ENCODE measurements at regions not wholly inside any gene's neighbourhood (a gene's known extent, or its start where the extent isn't known, plus 50 kb on each side); places are given as distances from the start of the nearest gene placed in this dataset.

GRCh38 chr18:30359521-30359920 is 683.0 kb downstream of the DSC3 start:
- H3K36me3 ChIP-seq (ENCODE audit: control insufficient read depth in 1 of 2, insufficient read depth in 2 of 2, low read length in 2 of 2), result no peaks in the 10 kb centered on the region
- H2AK5ac ChIP-seq (ENCODE audit: low read length), result no peak overlapping the region
- H3K18ac ChIP-seq (ENCODE audit: low read length), result no peak overlapping the region
- H2BK12ac ChIP-seq (ENCODE audit: low read length), result no peak overlapping the region
- no peak overlapping the region for H2AFZ ChIP-seq (ENCODE audit: insufficient read depth, low read length, poor library complexity)
- H3K9ac ChIP-seq (ENCODE audit: low read length), result no peak overlapping the region
- H2BK5ac ChIP-seq (ENCODE audit: low read depth, low read length, poor library complexity), result no peak overlapping the region
- no peaks in the 10 kb centered on the region for H3K27me3 ChIP-seq (ENCODE audit: insufficient read depth, low read length)
- H3K79me1 ChIP-seq (ENCODE audit: low read length), result no peaks in the 10 kb centered on the region
- DNase-seq, result no peak
- no CpG with 5 or more reads among the region's 3 CpGs for WGBS (ENCODE audit: extremely low coverage, insufficient coverage, insufficient read length)
- no peak overlapping the region for H3K4me3 ChIP-seq (ENCODE audit: low read depth, low read length)
- no peak overlapping the region for H3K4me2 ChIP-seq (ENCODE audit: low read length)
- no peak overlapping the region for H3K4ac ChIP-seq (ENCODE audit: low read depth, low read length)
- no peak overlapping the region for H3K23ac ChIP-seq (ENCODE audit: low read length)
- no peaks in the 10 kb centered on the region for H3K79me2 ChIP-seq (ENCODE audit: control insufficient read depth, insufficient read depth, low read length, poor library complexity)
- H4K8ac ChIP-seq (ENCODE audit: low read depth, low read length), result no peak overlapping the region
- no peak overlapping the region for H4K91ac ChIP-seq (ENCODE audit: low read depth, low read length)
- H3K14ac ChIP-seq (ENCODE audit: low read length), result no peak overlapping the region
- no peak overlapping the region for H4K12ac ChIP-seq (ENCODE audit: low read depth, low read length)
- no peak overlapping the region for H2BK120ac ChIP-seq (ENCODE audit: insufficient read depth, low read length, poor library complexity)
- no peaks in the 10 kb centered on the region for H3K9me3 ChIP-seq (ENCODE audit: insufficient read depth, low read depth, low read length)
- H3K4me1 ChIP-seq (ENCODE audit: control insufficient read depth in 1 of 2, insufficient read depth in 2 of 2, low read length in 2 of 2), result no peaks in the 10 kb centered on the region
- H3K27ac ChIP-seq (ENCODE audit: low read depth, low read length), result no peak overlapping the region

- no peaks in the 10 kb centered on the region for H3K4me1 ChIP-seq (ENCODE audit: control insufficient read depth in 1 of 2, insufficient read depth in 2 of 2, low read length in 2 of 2)
- H4K12ac ChIP-seq (ENCODE audit: low read depth, low read length), result no peak overlapping the region
- no peaks in the 10 kb centered on the region for H3K36me3 ChIP-seq (ENCODE audit: control insufficient read depth in 1 of 2, insufficient read depth in 2 of 2, low read length in 2 of 2)
- H3K9me3 ChIP-seq (ENCODE audit: insufficient read depth, low read depth, low read length), result peaks cover under 1% of the 10 kb centered on the region
- H4K91ac ChIP-seq (ENCODE audit: low read depth, low read length), result no peak overlapping the region
- no peak overlapping the region for H2BK12ac ChIP-seq (ENCODE audit: low read length)
- H3K27me3 ChIP-seq (ENCODE audit: insufficient read depth, low read length), result no peaks in the 10 kb centered on the region
- H4K8ac ChIP-seq (ENCODE audit: low read depth, low read length), result no peak overlapping the region
- no peaks in the 10 kb centered on the region for H3K79me1 ChIP-seq (ENCODE audit: low read length)
- no peak overlapping the region for H3K4me2 ChIP-seq (ENCODE audit: low read length)
- no peak overlapping the region for H3K4ac ChIP-seq (ENCODE audit: low read depth, low read length)
- no peak overlapping the region for H3K23ac ChIP-seq (ENCODE audit: low read length)
- H2BK5ac ChIP-seq (ENCODE audit: low read depth, low read length, poor library complexity), result no peak overlapping the region
- H2AFZ ChIP-seq (ENCODE audit: insufficient read depth, low read length, poor library complexity), result no peak overlapping the region
- H3K79me2 ChIP-seq (ENCODE audit: control insufficient read depth, insufficient read depth, low read length, poor library complexity), result no peaks in the 10 kb centered on the region
- DNase-seq, result no peak
- no peak overlapping the region for H2AK5ac ChIP-seq (ENCODE audit: low read length)
- no peak overlapping the region for H3K27ac ChIP-seq (ENCODE audit: low read depth, low read length)
- no peak overlapping the region for H3K4me3 ChIP-seq (ENCODE audit: low read depth, low read length)
- H3K18ac ChIP-seq (ENCODE audit: low read length), result no peak overlapping the region
- H2BK120ac ChIP-seq (ENCODE audit: insufficient read depth, low read length, poor library complexity), result no peak overlapping the region
- H3K14ac ChIP-seq (ENCODE audit: low read length), result no peak overlapping the region
- no peak overlapping the region for H3K9ac ChIP-seq (ENCODE audit: low read length)
Observed at GRCh38 chr18:30358555-30358954, 684.0 kb downstream of the DSC3 start.

- Histone ChIP-seq H3K14ac (ENCODE audit: low read length) (no peak overlapping the region), H3K4ac (ENCODE audit: low read depth, low read length) (no peak overlapping the region), H3K23ac (ENCODE audit: low read length) (no peak overlapping the region), H3K79me1 (ENCODE audit: low read length) (no peaks in the 10 kb centered on the region), H2BK5ac (ENCODE audit: low read depth, low read length, poor library complexity) (no peak overlapping the region), H3K27me3 (ENCODE audit: insufficient read depth, low read length) (no peaks in the 10 kb centered on the region), H3K4me2 (ENCODE audit: low read length) (no peak overlapping the region), H3K9me3 (ENCODE audit: insufficient read depth, low read depth, low read length) (peaks cover 3% of the 10 kb centered on the region), H4K91ac (ENCODE audit: low read depth, low read length) (no peak overlapping the region), H3K4me1 (ENCODE audit: control insufficient read depth in 1 of 2, insufficient read depth in 2 of 2, low read length in 2 of 2) (no peaks in the 10 kb centered on the region), H3K18ac (ENCODE audit: low read length) (no peak overlapping the region), H2BK120ac (ENCODE audit: insufficient read depth, low read length, poor library complexity) (no peak overlapping the region), H3K4me3 (ENCODE audit: low read depth, low read length) (no peak overlapping the region), H3K27ac (ENCODE audit: low read depth, low read length) (no peak overlapping the region), H3K36me3 (ENCODE audit: control insufficient read depth in 1 of 2, insufficient read depth in 2 of 2, low read length in 2 of 2) (no peaks in the 10 kb centered on the region), H3K9ac (ENCODE audit: low read length) (no peak overlapping the region), H2BK12ac (ENCODE audit: low read length) (no peak overlapping the region), H3K79me2 (ENCODE audit: control insufficient read depth, insufficient read depth, low read length, poor library complexity) (no peaks in the 10 kb centered on the region), H2AFZ (ENCODE audit: insufficient read depth, low read length, poor library complexity) (no peak overlapping the region), H4K8ac (ENCODE audit: low read depth, low read length) (no peak overlapping the region), H2AK5ac (ENCODE audit: low read length) (no peak overlapping the region), H4K12ac (ENCODE audit: low read depth, low read length) (no peak overlapping the region)
- DNase-seq, result no peak
- no CpG with 5 or more reads among the region's 20 CpGs for WGBS (ENCODE audit: extremely low coverage, insufficient coverage, insufficient read length)
Observed at GRCh38 chr18:30352551-30353168, 689.9 kb downstream of the DSC3 start.

GRCh38 chr18:30350263-30350662 is 692.3 kb downstream of the DSC3 start:
- no peak for DNase-seq
- Histone ChIP-seq H3K27ac (ENCODE audit: low read depth, low read length) (no peak overlapping the region), H3K18ac (ENCODE audit: low read length) (no peak overlapping the region), H4K91ac (ENCODE audit: low read depth, low read length) (no peak overlapping the region), H3K79me1 (ENCODE audit: low read length) (no peaks in the 10 kb centered on the region), H3K4me1 (ENCODE audit: control insufficient read depth in 1 of 2, insufficient read depth in 2 of 2, low read length in 2 of 2) (no peaks in the 10 kb centered on the region), H4K12ac (ENCODE audit: low read depth, low read length) (no peak overlapping the region), H2AK5ac (ENCODE audit: low read length) (no peak overlapping the region), H3K4ac (ENCODE audit: low read depth, low read length) (no peak overlapping the region), H3K9me3 (ENCODE audit: insufficient read depth, low read depth, low read length) (peaks cover 8% of the 10 kb centered on the region), H3K23ac (ENCODE audit: low read length) (no peak overlapping the region), H2AFZ (ENCODE audit: insufficient read depth, low read length, poor library complexity) (no peak overlapping the region), H2BK12ac (ENCODE audit: low read length) (no peak overlapping the region), H3K9ac (ENCODE audit: low read length) (no peak overlapping the region), H4K8ac (ENCODE audit: low read depth, low read length) (no peak overlapping the region), H3K79me2 (ENCODE audit: control insufficient read depth, insufficient read depth, low read length, poor library complexity) (no peaks in the 10 kb centered on the region), H2BK5ac (ENCODE audit: low read depth, low read length, poor library complexity) (no peak overlapping the region), H3K4me2 (ENCODE audit: low read length) (no peak overlapping the region), H3K4me3 (ENCODE audit: low read depth, low read length) (no peak overlapping the region), H3K14ac (ENCODE audit: low read length) (no peak overlapping the region), H3K36me3 (ENCODE audit: control insufficient read depth in 1 of 2, insufficient read depth in 2 of 2, low read length in 2 of 2) (no peaks in the 10 kb centered on the region), H3K27me3 (ENCODE audit: insufficient read depth, low read length) (no peaks in the 10 kb centered on the region), H2BK120ac (ENCODE audit: insufficient read depth, low read length, poor library complexity) (no peak overlapping the region)
- WGBS (ENCODE audit: extremely low coverage, insufficient coverage, insufficient read length), result no CpG with 5 or more reads among the region's 1 CpG
